ENCODE measurements at regions not wholly inside any gene's neighbourhood (a gene's known extent, or its start where the extent isn't known, plus 50 kb on each side); places are given as distances from the start of the nearest gene placed in this dataset.

DNA sequence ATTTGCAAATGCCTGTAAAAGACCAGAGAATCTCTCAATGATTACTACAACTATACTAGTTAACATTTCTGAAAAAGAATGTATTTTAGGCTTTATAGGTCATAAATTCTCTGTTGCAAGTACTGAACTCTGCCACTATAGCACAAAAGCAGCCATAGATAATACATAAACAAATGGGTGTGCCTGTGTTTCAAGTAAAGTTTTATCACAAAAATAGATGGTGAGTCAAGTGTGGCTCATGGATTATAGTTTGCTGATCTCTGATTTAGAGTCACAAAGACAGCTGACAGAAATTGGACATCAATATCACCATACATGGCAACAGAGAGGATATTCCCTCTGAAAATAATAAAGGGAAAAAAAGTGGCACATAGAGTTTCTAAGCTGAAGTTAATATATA is 68.1 kb downstream of the FSCB start:
- TF ChIP-seq, protein P1, sequence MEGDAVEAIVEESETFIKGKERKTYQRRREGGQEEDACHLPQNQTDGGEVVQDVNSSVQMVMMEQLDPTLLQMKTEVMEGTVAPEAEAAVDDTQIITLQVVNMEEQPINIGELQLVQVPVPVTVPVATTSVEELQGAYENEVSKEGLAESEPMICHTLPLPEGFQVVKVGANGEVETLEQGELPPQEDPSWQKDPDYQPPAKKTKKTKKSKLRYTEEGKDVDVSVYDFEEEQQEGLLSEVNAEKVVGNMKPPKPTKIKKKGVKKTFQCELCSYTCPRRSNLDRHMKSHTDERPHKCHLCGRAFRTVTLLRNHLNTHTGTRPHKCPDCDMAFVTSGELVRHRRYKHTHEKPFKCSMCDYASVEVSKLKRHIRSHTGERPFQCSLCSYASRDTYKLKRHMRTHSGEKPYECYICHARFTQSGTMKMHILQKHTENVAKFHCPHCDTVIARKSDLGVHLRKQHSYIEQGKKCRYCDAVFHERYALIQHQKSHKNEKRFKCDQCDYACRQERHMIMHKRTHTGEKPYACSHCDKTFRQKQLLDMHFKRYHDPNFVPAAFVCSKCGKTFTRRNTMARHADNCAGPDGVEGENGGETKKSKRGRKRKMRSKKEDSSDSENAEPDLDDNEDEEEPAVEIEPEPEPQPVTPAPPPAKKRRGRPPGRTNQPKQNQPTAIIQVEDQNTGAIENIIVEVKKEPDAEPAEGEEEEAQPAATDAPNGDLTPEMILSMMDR (IDR thresholded peaks at IDR 0.05), result no peak
- TF ChIP-seq, protein P2, sequence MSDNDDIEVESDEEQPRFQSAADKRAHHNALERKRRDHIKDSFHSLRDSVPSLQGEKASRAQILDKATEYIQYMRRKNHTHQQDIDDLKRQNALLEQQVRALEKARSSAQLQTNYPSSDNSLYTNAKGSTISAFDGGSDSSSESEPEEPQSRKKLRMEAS (IDR thresholded peaks at IDR 0.05; ENCODE audit: low read depth), result no peak
- TF ChIP-seq TCF12 (IDR thresholded peaks at IDR 0.05) (no peak), GATA2 (CRISPR knock-in tag; IDR thresholded peaks at IDR 0.05) (no peak), YY1 (IDR thresholded peaks at IDR 0.05; ENCODE audit: low read depth) (no peak), JUND (IDR thresholded peaks at IDR 0.05) (no peak), GABPA (IDR thresholded peaks at IDR 0.05; ENCODE audit: low read depth) (no peak), POLR2AphosphoS5 (IDR thresholded peaks at IDR 0.05; ENCODE audit: low read depth, low read length) (no peak)

Data from SK-N-SH (cell line).